AG04449 (cell line): ENCODE measurements at regions not wholly inside any gene's neighbourhood (a gene's known extent, or its start where the extent isn't known, plus 50 kb on each side); places are given as distances from the start of the nearest gene placed in this dataset.

Source experiments
- CTCF ChIA-PET: fragments of 350-600 bp; formaldehyde crosslinking; extraction: SDS; loops from one replicate; lab custom pipeline; 2021; ENCODE audit warnings: antibody characterized with exemption; lab: Yijun Ruan, JAX
- POLR2A ChIA-PET: fragments of 400-600, 350-600 bp; formaldehyde crosslinking; extraction: SDS; loops from one replicate; lab custom pipeline; 2020; ENCODE audit warnings: antibody characterized with exemption, inconsistent platforms; lab: Yijun Ruan, JAX
- DNase-seq: peaks from one replicate; pipeline ENCODE4 v3.0.0-alpha.2; 2010; ENCODE audit warnings: low read depth, low spot score
- H3K4me3 ChIP-seq: 2 replicates; pipeline ENCODE4 v1.5.1; 2011; ENCODE audit warnings: low read depth, mild to moderate bottlenecking, control low read depth, low read length
- CTCF ChIP-seq: IDR thresholded peaks from one replicate; pipeline ENCODE4 v1.5.1; 2011; ENCODE audit warnings: mild to moderate bottlenecking, moderate library complexity, low read length, control low read depth, inconsistent platforms; ENCODE audit not compliant: insufficient read depth; ENCODE audit errors: missing control alignments

DNA sequence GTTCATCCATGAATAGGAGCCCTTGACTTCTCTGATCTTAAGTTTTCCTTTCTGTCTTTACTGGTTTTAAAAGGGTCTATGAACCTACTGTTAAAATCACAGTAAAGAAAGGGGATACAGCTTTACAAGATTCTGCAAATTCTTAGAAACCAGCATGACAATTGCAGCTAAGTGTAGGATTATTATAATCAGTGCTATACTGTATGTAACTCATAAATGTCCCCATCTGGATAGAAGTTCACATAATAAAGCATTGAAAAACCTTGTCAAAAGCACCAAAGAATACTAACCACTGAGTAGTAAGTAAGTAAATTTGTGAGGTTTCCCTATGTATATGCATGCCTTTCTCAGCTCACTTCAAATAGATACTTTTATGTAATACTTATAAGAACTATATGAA is 724.6 kb downstream of the CENPC start:
- no peak overlapping the region for H3K4me3 ChIP-seq
- POLR2A ChIA-PET = no interaction called here
- no peak for TF ChIP-seq CTCF
- CTCF ChIA-PET = no interaction called here
- no peak for DNase-seq

- CTCF ChIA-PET = no interaction called here
- no peak for TF ChIP-seq CTCF
- POLR2A ChIA-PET = no interaction called here
Observed at GRCh38 chr4:66814277-66814676, 731.0 kb downstream of the CENPC start.

DNA sequence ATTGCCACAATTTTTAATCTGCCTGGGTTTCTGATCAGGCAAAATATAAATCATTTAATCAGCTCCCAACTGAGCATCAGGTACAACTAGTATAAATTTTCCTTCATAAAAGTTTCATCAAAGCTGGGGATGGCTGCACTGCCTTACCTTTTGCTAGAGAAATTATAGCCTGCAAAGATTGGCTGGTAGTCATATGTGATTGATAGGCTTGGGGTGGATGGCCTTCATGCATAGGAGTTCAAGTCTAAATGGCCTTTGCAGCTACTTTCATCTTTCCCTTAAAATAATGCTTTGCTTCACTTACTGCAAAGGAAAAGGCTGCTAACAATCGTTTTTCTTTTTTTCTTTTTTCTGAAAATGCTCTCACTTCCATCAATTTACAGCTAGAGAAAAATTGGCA is 739.7 kb downstream of the CENPC start:
- no peak for TF ChIP-seq CTCF
- CTCF ChIA-PET = no interaction called here
- no peak for DNase-seq
- no peak overlapping the region for H3K4me3 ChIP-seq
- POLR2A ChIA-PET = no interaction called here

More at GRCh38 chr4:66814277-66814676, 731.0 kb downstream of the CENPC start:
- DNase-seq = no peak
- no peak overlapping the region for H3K4me3 ChIP-seq

- CTCF ChIA-PET = no interaction called here
- no peak for DNase-seq
- POLR2A ChIA-PET = no interaction called here
- H3K4me3 ChIP-seq = no peak overlapping the region
- TF ChIP-seq CTCF = no peak
Observed at GRCh38 chr4:66804979-66805378, 740.3 kb downstream of the CENPC start.

DNA sequence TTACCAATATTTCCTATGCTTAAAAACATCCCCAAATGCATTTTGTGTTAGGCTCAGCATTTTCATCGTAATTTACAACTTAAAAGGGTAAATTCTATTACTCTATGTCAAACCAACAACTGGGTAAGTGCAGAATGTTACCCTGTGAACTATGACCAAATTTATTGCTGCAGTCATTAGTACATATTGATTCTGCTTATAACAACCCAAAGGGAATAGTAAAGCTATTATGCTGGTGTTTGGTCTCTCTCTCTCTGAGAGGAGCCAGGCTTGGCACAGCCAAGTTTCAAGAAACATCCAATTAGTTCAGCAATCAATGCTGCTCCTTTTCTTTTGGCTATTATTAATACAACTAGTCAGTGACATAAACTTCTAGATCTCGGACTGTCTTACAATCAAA is 747.7 kb downstream of the CENPC start:
- ChIA-PET CTCF (no interaction called here), POLR2A (no interaction called here)
- no peak for TF ChIP-seq CTCF
- H3K4me3 ChIP-seq = no peak overlapping the region
- no peak for DNase-seq

DNA sequence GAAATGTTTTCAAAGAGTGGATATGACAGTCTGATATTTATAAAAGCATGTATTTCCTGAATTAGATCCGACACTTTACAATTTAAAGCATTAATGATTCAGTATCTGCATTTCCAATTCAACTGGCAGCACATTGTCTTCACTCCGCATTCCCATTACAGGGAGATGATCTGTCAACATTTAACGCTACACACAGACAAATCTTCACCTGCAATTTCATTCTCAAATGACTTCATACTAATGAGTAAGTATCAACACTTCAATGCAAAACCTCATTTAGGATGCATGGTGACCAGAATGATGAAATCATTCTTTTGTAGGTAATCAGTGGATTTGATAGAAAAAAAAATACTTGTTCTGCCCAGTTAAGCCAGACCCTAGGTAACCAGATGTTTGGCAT is 749.6 kb downstream of the CENPC start:
- CTCF ChIA-PET = no interaction called here
- POLR2A ChIA-PET = no interaction called here
- DNase-seq = no peak
- TF ChIP-seq CTCF = no peak
- no peak overlapping the region for H3K4me3 ChIP-seq
